ENCODE measurements at regions not wholly inside any gene's neighbourhood (a gene's known extent, or its start where the extent isn't known, plus 50 kb on each side); places are given as distances from the start of the nearest gene placed in this dataset.

GRCh38 chr21:28277324-28277723, 715.4 kb downstream of the LTN1 start:
- Histone ChIP-seq H3K27me3 (replicated peaks; ENCODE audit: insufficient read depth) (no peaks in the 10 kb centered on the region), H3K27ac (no peak overlapping the region), H3K4me3 (no peak overlapping the region), H3K9me3 (no peaks in the 10 kb centered on the region), H3K4me1 (ENCODE audit: control insufficient read depth in 1 of 2, low read depth in 2 of 2) (peaks cover 1 to 3% of the 10 kb centered on the region in 2 donors), H3K36me3 (no peaks in the 10 kb centered on the region)
- DNase-seq (ENCODE audit: low spot score) (no peak), ATAC-seq (ENCODE audit: insufficient number of reproducible peaks, low FRiP score, low read depth) (no peak)
- TF ChIP-seq CTCF (IDR thresholded peaks at IDR 0.05) = no peak

GRCh38 chr21:28272272-28272992, 720.2 kb downstream of the LTN1 start:
- no peaks in the 10 kb centered on the region for H3K9me3 ChIP-seq
- no peaks in the 10 kb centered on the region for H3K27me3 ChIP-seq (replicated peaks; ENCODE audit: insufficient read depth)
- no peak overlapping the region for H3K27ac ChIP-seq
- no peaks in the 10 kb centered on the region for H3K36me3 ChIP-seq
- peaks cover 0 to 8% of the 10 kb centered on the region in 2 donors for H3K4me1 ChIP-seq (ENCODE audit: control insufficient read depth in 1 of 2, low read depth in 2 of 2)
- no peak for ATAC-seq (ENCODE audit: insufficient number of reproducible peaks, low FRiP score, low read depth)
- DNase-seq (ENCODE audit: low spot score) = no peak
- no peak overlapping the region for H3K4me3 ChIP-seq
- TF ChIP-seq CTCF (IDR thresholded peaks at IDR 0.05) = no peak

GRCh38 chr21:28269173-28269572, 723.5 kb downstream of the LTN1 start:
- no peak for TF ChIP-seq CTCF (IDR thresholded peaks at IDR 0.05)
- Histone ChIP-seq H3K27ac (no peak overlapping the region), H3K4me1 (ENCODE audit: control insufficient read depth in 1 of 2, low read depth in 2 of 2) (peaks cover 0 to 8% of the 10 kb centered on the region in 2 donors), H3K27me3 (replicated peaks; ENCODE audit: insufficient read depth) (no peaks in the 10 kb centered on the region), H3K4me3 (no peak overlapping the region), H3K9me3 (no peaks in the 10 kb centered on the region), H3K36me3 (no peaks in the 10 kb centered on the region)
- ATAC-seq (ENCODE audit: insufficient number of reproducible peaks, low FRiP score, low read depth) = no peak
- DNase-seq (ENCODE audit: low spot score) = no peak

GRCh38 chr21:28268685-28269084, 724.0 kb downstream of the LTN1 start:
- H3K9me3 ChIP-seq = no peaks in the 10 kb centered on the region

GRCh38 chr21:28267449-28267848, 725.2 kb downstream of the LTN1 start:
- ATAC-seq (ENCODE audit: insufficient number of reproducible peaks, low FRiP score, low read depth) = no peak
- Histone ChIP-seq H3K36me3 (no peaks in the 10 kb centered on the region), H3K4me3 (no peak overlapping the region), H3K27me3 (replicated peaks; ENCODE audit: insufficient read depth) (no peaks in the 10 kb centered on the region), H3K27ac (no peak overlapping the region), H3K4me1 (ENCODE audit: control insufficient read depth in 1 of 2, low read depth in 2 of 2) (peaks cover 0 to 6% of the 10 kb centered on the region in 2 donors), H3K9me3 (no peaks in the 10 kb centered on the region)
- no peak for DNase-seq (ENCODE audit: low spot score)
- TF ChIP-seq CTCF (IDR thresholded peaks at IDR 0.05) = no peak

More at GRCh38 chr21:28268685-28269084, 724.0 kb downstream of the LTN1 start:
- Histone ChIP-seq H3K27ac (no peak overlapping the region), H3K4me3 (no peak overlapping the region), H3K27me3 (replicated peaks; ENCODE audit: insufficient read depth) (no peaks in the 10 kb centered on the region), H3K4me1 (ENCODE audit: control insufficient read depth in 1 of 2, low read depth in 2 of 2) (peaks cover 0 to 8% of the 10 kb centered on the region in 2 donors), H3K36me3 (no peaks in the 10 kb centered on the region)
- no peak for DNase-seq (ENCODE audit: low spot score)
- ATAC-seq (ENCODE audit: insufficient number of reproducible peaks, low FRiP score, low read depth) = no peak
- TF ChIP-seq CTCF (IDR thresholded peaks at IDR 0.05) = no peak

Measured in thoracic aorta (tissue), 2 donors.